AG09309 (cell line): ENCODE measurements at regions not wholly inside any gene's neighbourhood (a gene's known extent, or its start where the extent isn't known, plus 50 kb on each side); places are given as distances from the start of the nearest gene placed in this dataset.
A peak's percentile ranks its signal among the peaks of the same experiment; 100 is the strongest.

Experiments
- DNase-seq: peaks from one replicate; pipeline ENCODE4 v3.0.0-alpha.2; 2010; ENCODE audit warnings: low read depth
- H3K4me3 ChIP-seq: 2 replicates; pipeline ENCODE4 v1.5.1; 2011; ENCODE audit warnings: mild to moderate bottlenecking, low read depth, low read length, moderate library complexity; ENCODE audit not compliant: control insufficient read depth
- TF ChIP-seq, protein P1 (sequence below): IDR thresholded peaks from 2 replicates; pipeline ENCODE4 v1.5.1; 2011; ENCODE audit warnings: mild to moderate bottlenecking, low read depth, low read length, inconsistent platforms; ENCODE audit not compliant: insufficient read depth, control insufficient read depth; ENCODE audit errors: missing control alignments

DNA sequence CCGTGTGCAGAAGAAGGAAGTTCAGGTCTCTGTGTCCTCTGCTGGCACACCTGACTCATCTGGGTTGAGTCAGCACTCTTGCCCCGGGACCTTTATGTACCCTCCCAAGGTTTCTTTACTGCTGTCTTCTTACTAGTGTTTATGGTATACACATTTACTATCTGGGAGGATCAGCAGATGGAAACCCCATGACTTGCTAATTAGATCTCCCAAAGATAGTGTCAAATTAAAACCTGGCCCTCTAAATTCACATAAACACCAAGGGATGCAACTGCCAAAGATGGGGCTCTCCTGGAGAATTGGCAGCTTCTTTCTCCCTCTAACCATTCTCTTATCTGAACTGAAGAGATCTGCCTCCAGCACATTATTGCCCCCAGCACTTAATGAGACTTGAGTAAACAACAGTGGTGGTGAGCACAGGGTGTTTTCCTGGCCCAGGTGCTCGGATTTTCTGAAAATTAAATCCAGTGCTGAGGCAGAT is 718.1 kb upstream of the SOX9 start:
- no peak overlapping the region for H3K4me3 ChIP-seq
- DNase-seq, result no peak
- TF ChIP-seq, protein P1, sequence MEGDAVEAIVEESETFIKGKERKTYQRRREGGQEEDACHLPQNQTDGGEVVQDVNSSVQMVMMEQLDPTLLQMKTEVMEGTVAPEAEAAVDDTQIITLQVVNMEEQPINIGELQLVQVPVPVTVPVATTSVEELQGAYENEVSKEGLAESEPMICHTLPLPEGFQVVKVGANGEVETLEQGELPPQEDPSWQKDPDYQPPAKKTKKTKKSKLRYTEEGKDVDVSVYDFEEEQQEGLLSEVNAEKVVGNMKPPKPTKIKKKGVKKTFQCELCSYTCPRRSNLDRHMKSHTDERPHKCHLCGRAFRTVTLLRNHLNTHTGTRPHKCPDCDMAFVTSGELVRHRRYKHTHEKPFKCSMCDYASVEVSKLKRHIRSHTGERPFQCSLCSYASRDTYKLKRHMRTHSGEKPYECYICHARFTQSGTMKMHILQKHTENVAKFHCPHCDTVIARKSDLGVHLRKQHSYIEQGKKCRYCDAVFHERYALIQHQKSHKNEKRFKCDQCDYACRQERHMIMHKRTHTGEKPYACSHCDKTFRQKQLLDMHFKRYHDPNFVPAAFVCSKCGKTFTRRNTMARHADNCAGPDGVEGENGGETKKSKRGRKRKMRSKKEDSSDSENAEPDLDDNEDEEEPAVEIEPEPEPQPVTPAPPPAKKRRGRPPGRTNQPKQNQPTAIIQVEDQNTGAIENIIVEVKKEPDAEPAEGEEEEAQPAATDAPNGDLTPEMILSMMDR, result no peak

DNA sequence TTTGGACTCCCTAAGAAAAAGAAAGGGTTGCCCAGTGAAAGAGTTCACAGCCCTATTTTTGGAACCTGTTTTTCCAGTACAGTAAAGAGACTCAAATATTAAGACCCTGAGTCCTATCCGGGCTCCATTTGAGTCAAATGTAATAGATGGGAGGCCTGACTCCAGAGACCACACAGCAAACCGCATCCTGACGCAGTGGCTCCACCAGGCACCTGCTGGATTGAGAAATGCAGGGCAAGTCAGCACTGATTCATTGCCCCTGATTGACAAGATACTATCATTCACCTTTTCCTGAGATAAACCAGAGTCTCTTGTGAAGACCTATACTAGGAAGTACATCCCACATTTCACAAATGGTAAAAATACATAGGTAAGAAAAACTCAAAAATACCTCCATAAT is 715.7 kb upstream of the SOX9 start:
- H3K4me3 ChIP-seq, result no peak overlapping the region
- DNase-seq, result no peak
- TF ChIP-seq, protein P1, result no peak

DNA sequence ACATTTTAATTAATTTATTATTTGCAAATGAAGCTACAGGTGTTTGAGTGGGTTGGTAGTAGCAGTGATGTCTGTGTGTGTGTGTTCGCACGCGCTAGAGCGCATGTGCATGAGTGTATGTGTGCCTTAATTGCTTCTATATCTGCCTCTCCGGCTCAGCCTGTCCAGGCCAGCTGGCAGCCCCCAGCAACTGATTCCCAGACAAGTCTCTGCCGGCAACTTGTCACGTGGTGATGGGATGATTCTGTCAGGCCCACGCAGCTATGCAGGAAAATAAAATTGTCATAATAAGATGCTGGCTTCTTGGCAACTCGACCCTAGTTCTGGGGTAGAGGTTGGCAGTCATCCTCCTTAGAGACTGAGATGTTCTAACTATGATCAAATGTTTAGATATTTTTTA is 712.8 kb upstream of the SOX9 start:
- H3K4me3 ChIP-seq, result no peak overlapping the region
- TF ChIP-seq, protein P1, result no peak

DNA sequence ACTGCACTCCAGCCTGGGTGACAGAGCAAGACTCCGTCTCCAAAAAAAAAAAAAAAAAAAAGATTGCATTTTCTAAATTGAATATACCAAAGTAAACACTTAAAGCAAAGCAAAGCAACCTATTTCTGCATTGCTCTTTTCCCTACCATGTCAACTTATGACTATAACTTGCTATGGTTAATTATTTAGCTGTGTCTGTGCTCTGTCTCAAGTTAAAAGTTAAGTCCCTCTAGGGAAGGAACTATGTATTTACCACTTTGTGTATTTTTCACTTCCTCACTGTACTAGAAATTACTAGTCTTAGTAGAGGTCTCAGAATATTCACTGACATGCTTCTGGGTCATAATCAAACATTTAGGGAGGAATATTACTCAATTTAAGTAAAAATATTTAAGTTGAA is 711.7 kb upstream of the SOX9 start:
- H3K4me3 ChIP-seq, result no peak overlapping the region
- TF ChIP-seq, protein P1, result no peak
- no peak for DNase-seq

More for the DNA sequence above, 712.8 kb upstream of the SOX9 start:
- no peak for DNase-seq

DNA sequence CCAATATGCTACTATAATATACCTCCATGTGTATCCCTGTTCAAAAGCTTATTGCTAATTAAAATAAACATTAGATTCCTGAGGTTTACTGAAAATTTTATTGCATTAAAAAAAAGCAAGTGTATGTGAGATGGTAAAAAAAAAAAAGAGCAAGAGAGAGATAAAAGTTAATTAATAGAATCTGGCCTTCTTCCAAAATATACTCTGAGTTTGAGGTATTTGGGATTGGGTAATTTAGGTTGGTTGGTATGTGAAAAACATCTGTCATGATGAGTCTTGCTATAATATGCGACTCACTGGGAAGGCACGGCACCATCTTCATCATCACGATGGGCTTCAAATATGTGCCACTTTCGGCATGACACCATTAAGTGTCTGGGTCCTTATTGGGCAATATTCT is 711.1 kb upstream of the SOX9 start:
- H3K4me3 ChIP-seq, result no peak overlapping the region
- DNase-seq, result peak; percentile 88
- TF ChIP-seq, protein P1, result no peak

DNA sequence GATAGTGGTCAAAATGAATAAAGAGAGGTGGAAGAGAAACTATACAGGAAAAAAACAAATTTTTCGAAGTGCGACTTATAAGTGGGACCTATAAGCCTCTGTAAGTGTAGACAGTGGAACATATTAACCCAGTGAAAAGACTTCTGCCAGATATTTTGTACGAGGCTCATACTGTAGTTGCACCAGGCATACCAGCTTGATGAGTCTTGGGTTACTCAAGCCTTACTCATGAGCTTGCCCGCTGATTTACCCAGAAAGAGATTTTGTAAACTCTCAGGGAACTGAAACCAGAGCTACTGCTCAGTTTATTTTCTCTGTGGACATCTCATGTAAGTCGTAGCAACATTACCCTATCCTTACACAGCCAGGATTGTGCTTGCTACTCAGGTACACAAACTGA is 708.0 kb upstream of the SOX9 start:
- TF ChIP-seq, protein P1, result no peak
- DNase-seq, result peak; percentile 93

DNA sequence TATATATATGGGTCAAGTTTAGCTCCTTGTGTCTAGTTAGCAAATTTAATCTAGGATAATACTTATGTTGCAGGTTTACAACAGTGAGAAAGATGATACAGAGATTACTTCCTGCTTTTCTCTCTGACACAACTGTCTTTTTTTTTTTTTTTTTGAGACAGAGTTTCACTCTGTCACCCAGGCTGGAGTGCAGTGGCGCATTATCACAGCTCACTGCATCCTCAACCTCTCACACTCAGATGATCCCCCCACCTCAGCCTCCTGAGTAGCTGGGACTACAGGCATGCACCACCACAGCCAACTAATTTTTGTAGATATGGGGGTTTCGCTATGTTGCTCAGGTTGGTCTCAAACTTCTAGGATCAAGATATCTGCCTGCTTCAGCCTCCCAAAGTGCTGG is 706.9 kb upstream of the SOX9 start:
- H3K4me3 ChIP-seq, result no peak overlapping the region
- no peak for DNase-seq
- TF ChIP-seq, protein P1, result no peak

More for the DNA sequence above, 708.0 kb upstream of the SOX9 start:
- no peak overlapping the region for H3K4me3 ChIP-seq
